HepG2 (cell line): ENCODE measurements at regions not wholly inside any gene's neighbourhood (a gene's known extent, or its start where the extent isn't known, plus 50 kb on each side); places are given as distances from the start of the nearest gene placed in this dataset.

Experiments used
- DMTF1 ChIP-seq: sonication (generic); formaldehyde crosslinking; IDR thresholded peaks from 2 replicates; pipeline ENCODE4 v1.4.0; 2020; ENCODE audit warnings: mild to moderate bottlenecking, missing genetic modification reagents
- GPN1 ChIP-seq: sonication (generic); formaldehyde crosslinking; IDR thresholded peaks from 2 replicates; pipeline ENCODE4 v1.5.1; 2020; ENCODE audit warnings: missing genetic modification reagents, borderline replicate concordance
- HOMEZ ChIP-seq: IDR thresholded peaks from 2 replicates; pipeline ENCODE4 v1.6.1; 2016; ENCODE audit warnings: low read depth
- HOXA5 ChIP-seq: sonication (generic); formaldehyde crosslinking; IDR thresholded peaks from 2 replicates; pipeline ENCODE4 v1.4.0; 2020; ENCODE audit warnings: missing genetic modification reagents
- LCORL ChIP-seq, 2 experiments: fragments of 450-650 bp in 1 of 2; sonication (generic) in 1 of 2; formaldehyde crosslinking in 1 of 2; IDR thresholded peaks; 2 replicates each; pipeline versions ENCODE4 v1.5.0 to v1.6.1; 2017 to 2020; ENCODE audit warnings: antibody characterized with exemption in 1 of 2, missing genetic modification reagents in 1 of 2
- MYPOP ChIP-seq: sonication (generic); formaldehyde crosslinking; IDR thresholded peaks from 2 replicates; pipeline ENCODE4 v1.8.1; 2023; ENCODE audit warnings: mild to moderate bottlenecking, moderate library complexity, missing genetic modification reagents
- NR2F6 ChIP-seq, 2 experiments: IDR thresholded peaks; 2 replicates each; pipeline ENCODE4 v1.6.1; 2016; ENCODE audit warnings: antibody characterized with exemption in 1 of 2, mild to moderate bottlenecking in 1 of 2
- PAX8 ChIP-seq: sonication (generic); formaldehyde crosslinking; IDR thresholded peaks from 2 replicates; pipeline ENCODE4 v1.8.0; 2022; ENCODE audit warnings: mild to moderate bottlenecking, missing genetic modification reagents, borderline replicate concordance
- SOX5 ChIP-seq: IDR thresholded peaks from 2 replicates; pipeline ENCODE4 v1.6.1; 2016; ENCODE audit warnings: borderline replicate concordance
- SOX6 ChIP-seq, 2 experiments: fragments of 450-650 bp in 1 of 2; sonication (generic) in 1 of 2; formaldehyde crosslinking in 1 of 2; IDR thresholded peaks; 2 replicates each; pipeline versions ENCODE4 v1.4.0 to v1.6.1; 2017 to 2020; ENCODE audit warnings: antibody characterized with exemption in 1 of 2, mild to moderate bottlenecking in 1 of 2, missing genetic modification reagents in 1 of 2
- SRF ChIP-seq: IDR thresholded peaks from 2 replicates; pipeline ENCODE4 v1.6.1; 2011; ENCODE audit warnings: mild to moderate bottlenecking, low read depth, low read length, moderate library complexity
- ZBTB37 ChIP-seq: sonication (generic); formaldehyde crosslinking; IDR thresholded peaks from 2 replicates; pipeline ENCODE4 v1.4.0; 2020; ENCODE audit warnings: mild to moderate bottlenecking, missing genetic modification reagents
- ZNF331 ChIP-seq: sonication (generic); formaldehyde crosslinking; IDR thresholded peaks from 2 replicates; pipeline ENCODE4 v1.4.0; 2020; ENCODE audit warnings: missing genetic modification reagents
- ZNF354B ChIP-seq: sonication (generic); formaldehyde crosslinking; IDR thresholded peaks from 2 replicates; pipeline ENCODE4 v1.8.0; 2022; ENCODE audit warnings: mild to moderate bottlenecking, missing genetic modification reagents
- ZNF432 ChIP-seq: sonication (generic); formaldehyde crosslinking; IDR thresholded peaks from 2 replicates; pipeline ENCODE4 v1.5.0; 2020; ENCODE audit warnings: missing genetic modification reagents, mild to moderate bottlenecking, borderline replicate concordance
- ZNF468 ChIP-seq: sonication (generic); formaldehyde crosslinking; IDR thresholded peaks from 2 replicates; pipeline ENCODE4 v1.8.0; 2022; ENCODE audit warnings: mild to moderate bottlenecking, moderate library complexity, missing genetic modification reagents
- TF ChIP-seq, protein P1 (sequence below): sonication (generic); formaldehyde crosslinking; conservative IDR thresholded peaks from 2 replicates; pipeline ENCODE4 v1.4.0; 2020; ENCODE audit warnings: mild to moderate bottlenecking, missing genetic modification reagents, moderate library complexity
- TF ChIP-seq, protein P2 (sequence below): fragments of 450-650 bp; IDR thresholded peaks from 2 replicates; pipeline ENCODE4 v1.6.1; 2016

GRCh38 chr16:48479955-48480354, 94.7 kb upstream of the SIAH1 start (continued):
- TF ChIP-seq ZBTB37 (no peak), DMTF1 (CRISPR knock-in tag) (no peak), SOX5 (CRISPR knock-in tag) (peak; percentile 65), HOXA5 (0 out of 2 replicates have a peak, but pooled peaks have one; percentile 37), SRF (no peak), ZNF432 (no peak), ZNF331 (peak; percentile 58; the same call in 1 of the 2 replicates), HOMEZ (CRISPR knock-in tag) (peak; percentile 54; the same call in 1 of the 2 replicates), NR2F6 (IDR thresholded peaks at IDR 0.05) (peak; percentile 22; the same call in 1 of the 2 replicates), NR2F6 (CRISPR knock-in tag; IDR thresholded peaks at IDR 0.05) (peak; percentile 53; the same call in 1 of the 2 replicates), ZNF468 (CRISPR knock-in tag) (no peak), PAX8 (no peak), SOX6 (IDR thresholded peaks at IDR 0.05) (no peak), SOX6 (CRISPR knock-in tag; IDR thresholded peaks at IDR 0.05) (peak; percentile 84), MYPOP (CRISPR knock-in tag) (peak; percentile 30; the same call in 1 of the 2 replicates), GPN1 (CRISPR knock-in tag) (no peak), LCORL (IDR thresholded peaks at IDR 0.05) (no peak), LCORL (CRISPR knock-in tag; IDR thresholded peaks at IDR 0.05) (peak; percentile 74), ZNF354B (CRISPR knock-in tag) (no peak)
- TF ChIP-seq, protein P1, sequence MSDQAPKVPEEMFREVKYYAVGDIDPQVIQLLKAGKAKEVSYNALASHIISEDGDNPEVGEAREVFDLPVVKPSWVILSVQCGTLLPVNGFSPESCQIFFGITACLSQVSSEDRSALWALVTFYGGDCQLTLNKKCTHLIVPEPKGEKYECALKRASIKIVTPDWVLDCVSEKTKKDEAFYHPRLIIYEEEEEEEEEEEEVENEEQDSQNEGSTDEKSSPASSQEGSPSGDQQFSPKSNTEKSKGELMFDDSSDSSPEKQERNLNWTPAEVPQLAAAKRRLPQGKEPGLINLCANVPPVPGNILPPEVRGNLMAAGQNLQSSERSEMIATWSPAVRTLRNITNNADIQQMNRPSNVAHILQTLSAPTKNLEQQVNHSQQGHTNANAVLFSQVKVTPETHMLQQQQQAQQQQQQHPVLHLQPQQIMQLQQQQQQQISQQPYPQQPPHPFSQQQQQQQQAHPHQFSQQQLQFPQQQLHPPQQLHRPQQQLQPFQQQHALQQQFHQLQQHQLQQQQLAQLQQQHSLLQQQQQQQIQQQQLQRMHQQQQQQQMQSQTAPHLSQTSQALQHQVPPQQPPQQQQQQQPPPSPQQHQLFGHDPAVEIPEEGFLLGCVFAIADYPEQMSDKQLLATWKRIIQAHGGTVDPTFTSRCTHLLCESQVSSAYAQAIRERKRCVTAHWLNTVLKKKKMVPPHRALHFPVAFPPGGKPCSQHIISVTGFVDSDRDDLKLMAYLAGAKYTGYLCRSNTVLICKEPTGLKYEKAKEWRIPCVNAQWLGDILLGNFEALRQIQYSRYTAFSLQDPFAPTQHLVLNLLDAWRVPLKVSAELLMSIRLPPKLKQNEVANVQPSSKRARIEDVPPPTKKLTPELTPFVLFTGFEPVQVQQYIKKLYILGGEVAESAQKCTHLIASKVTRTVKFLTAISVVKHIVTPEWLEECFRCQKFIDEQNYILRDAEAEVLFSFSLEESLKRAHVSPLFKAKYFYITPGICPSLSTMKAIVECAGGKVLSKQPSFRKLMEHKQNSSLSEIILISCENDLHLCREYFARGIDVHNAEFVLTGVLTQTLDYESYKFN (CRISPR knock-in tag): peak; percentile 58; the same call in 1 of the 2 replicates
- TF ChIP-seq, protein P2, sequence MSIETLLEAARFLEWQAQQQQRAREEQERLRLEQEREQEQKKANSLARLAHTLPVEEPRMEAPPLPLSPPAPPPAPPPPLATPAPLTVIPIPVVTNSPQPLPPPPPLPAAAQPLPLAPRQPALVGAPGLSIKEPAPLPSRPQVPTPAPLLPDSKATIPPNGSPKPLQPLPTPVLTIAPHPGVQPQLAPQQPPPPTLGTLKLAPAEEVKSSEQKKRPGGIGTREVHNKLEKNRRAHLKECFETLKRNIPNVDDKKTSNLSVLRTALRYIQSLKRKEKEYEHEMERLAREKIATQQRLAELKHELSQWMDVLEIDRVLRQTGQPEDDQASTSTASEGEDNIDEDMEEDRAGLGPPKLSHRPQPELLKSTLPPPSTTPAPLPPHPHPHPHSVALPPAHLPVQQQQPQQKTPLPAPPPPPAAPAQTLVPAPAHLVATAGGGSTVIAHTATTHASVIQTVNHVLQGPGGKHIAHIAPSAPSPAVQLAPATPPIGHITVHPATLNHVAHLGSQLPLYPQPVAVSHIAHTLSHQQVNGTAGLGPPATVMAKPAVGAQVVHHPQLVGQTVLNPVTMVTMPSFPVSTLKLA: no peak
